Activated naive CD8-positive, alpha-beta T cell treated with anti-CD3 and anti-CD28 coated beads, Interleukin-2, amount 10 ng/mL, durations not matched to agents 7 days and 5 days (primary cell): ENCODE measurements at regions not wholly inside any gene's neighbourhood (a gene's known extent, or its start where the extent isn't known, plus 50 kb on each side); places are given as distances from the start of the nearest gene placed in this dataset.

Experiments
- ATAC-seq: fragments of 150-1000 bp; cut with Tn5 transposase; one replicate; pipeline ENCODE4 v1.10.0; 2021; ENCODE audit warnings: low read depth, moderate library complexity
- POLR2A ChIA-PET: fragments of 350-600 bp; sonication (Branson Sonifier 250); formaldehyde crosslinking; loops from one replicate; lab custom pipeline; 2021; ENCODE audit warnings: antibody characterized with exemption; lab: Charles Lee
- DNase-seq: peaks from one replicate; pipeline ENCODE4 v3.0.0; 2021
- H3K27ac Mint-ChIP-seq: one replicate; pipeline ENCODE4 v1.8.0; 2022; ENCODE audit warnings: mild to moderate bottlenecking, mixed read lengths
- H3K27me3 Mint-ChIP-seq: one replicate; pipeline ENCODE4 v1.8.0; 2022; ENCODE audit warnings: mild to moderate bottlenecking, moderate library complexity, mixed read lengths
- H3K36me3 Mint-ChIP-seq: one replicate; pipeline ENCODE4 v1.8.0; 2021; ENCODE audit warnings: mild to moderate bottlenecking, mixed read lengths
- H3K4me1 Mint-ChIP-seq: one replicate; pipeline ENCODE4 v1.8.0; 2021; ENCODE audit warnings: mixed read lengths
- H3K4me3 Mint-ChIP-seq: one replicate; pipeline ENCODE4 v1.8.0; 2022; ENCODE audit warnings: mild to moderate bottlenecking, moderate library complexity, mixed read lengths
- H3K9me3 Mint-ChIP-seq: one replicate; pipeline ENCODE4 v1.8.0; 2021; ENCODE audit warnings: mixed read lengths

GRCh38 chr7:155981703-155982102, 169.4 kb upstream of the SHH start:
- Mint-ChIP-seq H3K27me3 (peaks cover 18% of the 10 kb centered on the region), H3K4me1 (no peaks in the 10 kb centered on the region), H3K27ac (no peak overlapping the region), H3K9me3 (no peaks in the 10 kb centered on the region), H3K4me3 (no peak overlapping the region), H3K36me3 (no peaks in the 10 kb centered on the region)
- DNase-seq (no peak), ATAC-seq (no peak)
- POLR2A ChIA-PET = no interaction called here

- no peaks in the 10 kb centered on the region for H3K4me1 Mint-ChIP-seq
These were observed 168.6 kb upstream of the SHH start for GRCh38 chr7:155980841-155981240.

DNA sequence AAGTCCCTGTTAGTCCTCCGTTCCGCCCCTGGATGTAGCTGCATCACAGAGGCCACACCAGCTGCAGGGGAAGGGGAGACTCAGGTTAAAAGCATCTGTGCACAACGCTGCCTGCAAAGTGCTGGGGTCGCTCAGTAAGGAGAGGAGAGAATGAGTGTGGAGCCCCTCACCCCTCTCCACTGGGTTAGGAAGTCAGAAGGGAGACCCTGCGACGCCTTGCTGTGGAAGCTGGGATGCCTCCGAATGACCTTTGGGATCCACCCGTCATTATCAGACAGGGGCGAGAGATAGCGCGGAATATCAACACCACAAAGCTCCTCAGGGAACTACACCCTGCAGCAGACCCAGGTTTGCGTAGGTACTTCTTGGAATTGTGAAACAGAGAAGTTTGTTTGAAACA, 167.7 kb upstream of the SHH start:
- H3K36me3 Mint-ChIP-seq = no peaks in the 10 kb centered on the region
- H3K9me3 Mint-ChIP-seq = no peaks in the 10 kb centered on the region
- peaks cover 26% of the 10 kb centered on the region for H3K27me3 Mint-ChIP-seq
- no peak overlapping the region for H3K4me3 Mint-ChIP-seq
- POLR2A ChIA-PET = no interaction called here
- H3K4me1 Mint-ChIP-seq = no peaks in the 10 kb centered on the region
- ATAC-seq (no peak), DNase-seq (no peak)
- H3K27ac Mint-ChIP-seq = no peak overlapping the region

More at GRCh38 chr7:155980841-155981240, 168.6 kb upstream of the SHH start:
- Mint-ChIP-seq H3K27me3 (peaks cover 23% of the 10 kb centered on the region), H3K9me3 (no peaks in the 10 kb centered on the region), H3K4me3 (no peak overlapping the region), H3K36me3 (no peaks in the 10 kb centered on the region), H3K27ac (no peak overlapping the region)
- DNase-seq (no peak), ATAC-seq (no peak)
- POLR2A ChIA-PET = no interaction called here

GRCh38 chr7:155979566-155979965, 167.3 kb upstream of the SHH start:
- H3K27me3 Mint-ChIP-seq = peaks cover 26% of the 10 kb centered on the region
- POLR2A ChIA-PET = no interaction called here
- H3K27ac Mint-ChIP-seq = no peak overlapping the region
- H3K36me3 Mint-ChIP-seq = no peaks in the 10 kb centered on the region
- no peak overlapping the region for H3K4me3 Mint-ChIP-seq
- no peaks in the 10 kb centered on the region for H3K4me1 Mint-ChIP-seq
- DNase-seq (no peak), ATAC-seq (no peak)
- H3K9me3 Mint-ChIP-seq = no peaks in the 10 kb centered on the region

GRCh38 chr7:155975490-155975889, 163.2 kb upstream of the SHH start:
- ATAC-seq = no peak
- Mint-ChIP-seq H3K27me3 (peaks cover 35% of the 10 kb centered on the region), H3K27ac (no peak overlapping the region), H3K36me3 (no peaks in the 10 kb centered on the region), H3K4me1 (no peaks in the 10 kb centered on the region), H3K4me3 (no peak overlapping the region), H3K9me3 (no peaks in the 10 kb centered on the region)
- POLR2A ChIA-PET = no interaction called here
- DNase-seq = no peak

DNA sequence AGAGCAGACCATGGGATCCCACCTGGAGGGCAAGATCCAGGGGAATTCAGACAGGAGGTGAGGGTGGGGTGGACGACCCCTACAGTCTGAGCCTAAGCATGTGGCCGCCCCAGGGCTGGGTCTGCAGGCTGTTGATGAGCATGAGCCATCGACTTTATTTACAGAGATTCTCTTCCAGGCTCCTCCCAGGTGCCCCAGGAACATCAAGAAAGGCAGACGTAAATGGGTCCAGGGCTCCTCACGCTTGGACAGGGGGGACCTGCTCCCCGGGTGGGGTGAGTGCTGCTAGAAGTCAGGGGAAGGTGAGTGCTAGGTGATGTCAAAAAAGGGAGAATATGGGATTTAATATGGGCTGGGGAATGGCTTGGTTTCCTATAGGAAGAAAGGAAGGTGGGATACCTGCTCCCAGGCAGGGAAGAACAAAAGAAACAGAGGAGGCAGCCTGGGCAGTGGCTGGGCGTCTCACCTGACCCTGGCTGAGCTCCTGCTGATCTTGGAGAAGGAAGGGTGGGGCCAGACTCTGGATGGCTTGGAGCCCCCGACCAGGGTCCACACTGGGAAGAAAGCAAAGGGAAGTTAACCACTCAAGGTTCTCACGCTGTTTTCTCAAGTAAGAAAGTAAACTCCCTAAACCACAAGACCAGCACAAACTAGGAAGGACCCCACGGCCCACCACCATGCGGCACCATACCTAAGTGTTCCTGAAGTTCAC, 162.1 kb upstream of the SHH start:
- Mint-ChIP-seq H3K27me3 (peaks cover 30% of the 10 kb centered on the region), H3K27ac (no peak overlapping the region), H3K4me1 (no peaks in the 10 kb centered on the region), H3K36me3 (no peaks in the 10 kb centered on the region), H3K4me3 (no peak overlapping the region), H3K9me3 (no peaks in the 10 kb centered on the region)
- no peak for DNase-seq
- no peak for ATAC-seq
- POLR2A ChIA-PET = no interaction called here

DNA sequence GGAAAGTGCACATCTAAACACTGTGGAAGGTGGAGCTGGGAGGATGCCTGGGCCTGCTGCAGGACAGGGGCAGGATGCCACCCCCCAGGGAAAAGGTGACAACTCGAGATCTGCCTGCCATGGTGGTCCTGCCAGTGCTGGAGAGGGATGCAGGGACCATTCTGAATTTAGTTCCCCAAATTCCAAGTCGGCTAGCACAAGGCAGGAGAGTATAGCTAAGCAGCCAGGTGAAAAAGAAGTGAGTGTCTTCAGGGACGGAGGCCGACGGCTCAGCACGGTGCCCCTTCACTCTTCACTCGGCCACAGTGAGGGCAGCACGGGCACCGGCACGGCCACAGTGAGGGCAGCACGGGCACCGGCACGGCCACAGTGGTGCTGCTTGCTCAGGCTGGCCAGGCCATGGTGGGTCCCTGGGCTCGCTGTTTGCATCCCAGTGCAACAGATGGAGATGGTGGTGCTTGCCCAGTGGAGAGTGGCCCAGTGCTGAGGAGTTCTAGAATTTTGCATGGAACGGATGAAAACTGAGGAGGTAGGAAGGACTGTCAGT, 161.3 kb upstream of the SHH start:
- Mint-ChIP-seq H3K4me1 (no peaks in the 10 kb centered on the region), H3K27me3 (peaks cover 24% of the 10 kb centered on the region), H3K27ac (no peak overlapping the region), H3K36me3 (no peaks in the 10 kb centered on the region), H3K4me3 (no peak overlapping the region), H3K9me3 (no peaks in the 10 kb centered on the region)
- POLR2A ChIA-PET = no interaction called here
- ATAC-seq = no peak
- no peak for DNase-seq

- Mint-ChIP-seq H3K27ac (no peak overlapping the region), H3K4me3 (no peak overlapping the region), H3K9me3 (no peaks in the 10 kb centered on the region), H3K4me1 (no peaks in the 10 kb centered on the region), H3K27me3 (peaks cover 24% of the 10 kb centered on the region), H3K36me3 (no peaks in the 10 kb centered on the region)
- POLR2A ChIA-PET = no interaction called here
- DNase-seq (no peak), ATAC-seq (no peak)
These were observed 160.6 kb upstream of the SHH start for GRCh38 chr7:155972651-155973390.

DNA sequence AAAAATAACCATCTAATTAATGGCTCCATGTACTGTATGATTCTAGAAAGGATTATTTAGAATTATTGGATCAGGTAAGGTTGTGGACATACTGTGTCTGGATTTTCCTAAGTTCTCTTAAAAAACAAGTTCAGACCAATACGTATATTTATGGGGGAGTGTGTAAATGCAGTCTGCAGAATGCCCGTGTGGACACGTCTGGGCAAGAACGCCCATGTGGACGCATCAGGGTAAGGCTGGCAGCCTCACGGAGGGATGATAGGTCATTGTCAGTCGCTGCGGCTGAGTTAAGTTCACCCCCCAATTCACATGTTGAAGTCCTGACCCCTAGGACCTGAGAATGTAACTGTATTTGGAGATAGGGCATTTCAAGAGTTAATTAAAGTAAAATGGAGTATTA, 160.0 kb upstream of the SHH start:
- peaks cover 23% of the 10 kb centered on the region for H3K27me3 Mint-ChIP-seq
- POLR2A ChIA-PET = no interaction called here
- no peak overlapping the region for H3K27ac Mint-ChIP-seq
- DNase-seq (no peak), ATAC-seq (no peak)
- no peak overlapping the region for H3K4me3 Mint-ChIP-seq
- H3K36me3 Mint-ChIP-seq = no peaks in the 10 kb centered on the region
- H3K9me3 Mint-ChIP-seq = peaks cover 2% of the 10 kb centered on the region
- no peaks in the 10 kb centered on the region for H3K4me1 Mint-ChIP-seq

- Mint-ChIP-seq H3K4me3 (no peak overlapping the region), H3K27me3 (peaks cover 21% of the 10 kb centered on the region), H3K4me1 (no peaks in the 10 kb centered on the region), H3K27ac (no peak overlapping the region), H3K36me3 (no peaks in the 10 kb centered on the region), H3K9me3 (peaks cover 2% of the 10 kb centered on the region)
- no peak for ATAC-seq
- no peak for DNase-seq
- POLR2A ChIA-PET = no interaction called here
These were observed 159.0 kb upstream of the SHH start for GRCh38 chr7:155971180-155971770.

GRCh38 chr7:155969192-155969929, 157.1 kb upstream of the SHH start:
- DNase-seq (no peak), ATAC-seq (no peak)
- no peak overlapping the region for H3K27ac Mint-ChIP-seq
- H3K36me3 Mint-ChIP-seq = no peaks in the 10 kb centered on the region
- H3K9me3 Mint-ChIP-seq = peaks cover 2% of the 10 kb centered on the region
- peaks cover 7% of the 10 kb centered on the region for H3K4me1 Mint-ChIP-seq
- POLR2A ChIA-PET = no interaction called here
- peaks cover 23% of the 10 kb centered on the region for H3K27me3 Mint-ChIP-seq
- H3K4me3 Mint-ChIP-seq = no peak overlapping the region

DNA sequence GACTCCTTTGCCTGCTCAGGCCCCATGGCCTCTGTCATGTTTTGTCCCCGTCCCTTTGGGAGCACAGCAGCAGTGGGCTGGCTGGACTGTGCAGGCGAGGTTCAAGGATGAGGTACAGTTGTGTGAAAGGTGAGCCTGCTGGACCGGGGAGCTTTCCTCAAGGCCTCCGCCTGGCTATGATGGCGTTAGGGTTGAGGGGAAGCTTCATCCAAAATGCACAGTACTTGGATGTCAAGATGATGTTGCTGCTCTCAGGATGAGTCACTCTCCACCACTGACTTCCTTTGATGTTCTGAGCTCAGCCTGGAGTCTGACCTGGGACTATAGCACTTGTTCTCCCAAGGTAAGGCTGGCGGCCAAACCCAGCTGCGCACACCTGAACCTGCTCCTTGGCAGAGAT, 152.7 kb upstream of the SHH start:
- H3K27me3 Mint-ChIP-seq = peaks cover 16% of the 10 kb centered on the region
- peaks cover 2% of the 10 kb centered on the region for H3K9me3 Mint-ChIP-seq
- peaks cover 2% of the 10 kb centered on the region for H3K36me3 Mint-ChIP-seq
- peak overlapping the region; percentile 17 for H3K4me3 Mint-ChIP-seq
- no peak for DNase-seq
- H3K4me1 Mint-ChIP-seq = peaks cover 25% of the 10 kb centered on the region
- POLR2A ChIA-PET = no interaction called here
- H3K27ac Mint-ChIP-seq = peak overlapping the region; percentile 40
- ATAC-seq = peak; percentile 83

DNA sequence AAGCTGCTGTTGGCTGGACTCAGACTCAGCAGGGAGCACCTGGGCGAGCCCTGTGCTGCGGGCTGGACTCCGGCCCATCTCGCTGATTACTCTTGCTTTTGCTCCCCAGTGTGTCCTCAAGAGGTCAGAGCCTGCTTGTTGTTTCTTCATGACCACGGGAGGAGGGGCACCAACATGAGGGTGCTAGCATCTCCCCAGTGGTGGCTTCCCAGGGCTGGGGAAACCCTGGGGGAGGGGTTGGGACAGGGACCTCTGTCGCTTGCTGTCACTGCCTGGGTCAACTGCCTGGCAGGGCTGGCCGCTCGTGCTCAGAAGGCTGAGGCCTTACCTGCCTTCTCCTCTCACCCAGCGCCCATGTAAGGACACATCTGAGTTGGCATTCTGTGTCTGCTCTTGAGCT, 152.3 kb upstream of the SHH start:
- POLR2A ChIA-PET = no interaction called here
- Mint-ChIP-seq H3K27ac (peak overlapping the region; percentile 40), H3K27me3 (peaks cover 16% of the 10 kb centered on the region), H3K9me3 (peaks cover 2% of the 10 kb centered on the region), H3K4me3 (no peak overlapping the region), H3K4me1 (peaks cover 25% of the 10 kb centered on the region), H3K36me3 (peaks cover 2% of the 10 kb centered on the region)
- DNase-seq (no peak), ATAC-seq (peak; percentile 16)
